ENCODE measurements at regions not wholly inside any gene's neighbourhood (a gene's known extent, or its start where the extent isn't known, plus 50 kb on each side); places are given as distances from the start of the nearest gene placed in this dataset.

DNA sequence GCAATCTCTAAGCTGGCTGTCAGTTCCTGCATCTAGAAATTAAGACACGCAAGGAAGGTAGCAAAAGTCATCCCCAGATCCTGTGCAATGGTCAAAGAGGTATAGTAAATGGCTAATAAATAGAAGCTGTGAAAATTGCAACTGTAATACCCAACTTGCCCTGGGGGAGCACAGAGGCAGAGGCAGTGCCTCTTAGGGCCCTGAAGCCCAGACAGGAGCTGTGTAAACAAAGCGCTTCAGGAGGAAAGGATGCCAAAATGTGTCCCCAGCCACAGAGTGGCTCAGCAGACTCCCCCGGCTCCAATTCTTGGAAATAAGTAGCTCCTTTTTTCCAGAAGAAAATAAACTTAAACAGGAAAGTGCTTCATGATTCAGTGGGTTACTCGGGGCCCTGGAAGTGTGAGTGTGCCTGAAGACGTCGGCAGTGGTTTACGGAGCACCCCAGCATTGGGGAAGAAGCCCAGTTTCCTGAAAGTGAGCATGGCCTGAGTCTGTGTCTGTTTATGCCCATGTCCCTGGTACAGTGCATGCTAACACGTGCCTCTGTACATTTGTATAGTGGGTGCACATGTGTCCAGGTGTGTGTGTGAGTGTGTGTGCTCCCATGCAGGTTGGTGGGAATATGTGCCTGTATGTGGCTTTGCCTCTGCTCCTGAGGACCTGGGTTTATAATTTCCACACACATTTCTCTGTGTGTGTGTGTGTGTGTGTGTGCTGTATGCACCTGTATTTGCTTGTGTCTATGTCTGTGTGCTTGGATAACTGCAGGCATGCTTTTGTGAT, 246.7 kb downstream of the MAFB start:
- H3K4me3 ChIP-seq (ENCODE audit: control insufficient read depth, low read depth, low read length), result no peak overlapping the region
- no peak for DNase-seq (ENCODE audit: low read depth)
- TF ChIP-seq, protein P1, sequence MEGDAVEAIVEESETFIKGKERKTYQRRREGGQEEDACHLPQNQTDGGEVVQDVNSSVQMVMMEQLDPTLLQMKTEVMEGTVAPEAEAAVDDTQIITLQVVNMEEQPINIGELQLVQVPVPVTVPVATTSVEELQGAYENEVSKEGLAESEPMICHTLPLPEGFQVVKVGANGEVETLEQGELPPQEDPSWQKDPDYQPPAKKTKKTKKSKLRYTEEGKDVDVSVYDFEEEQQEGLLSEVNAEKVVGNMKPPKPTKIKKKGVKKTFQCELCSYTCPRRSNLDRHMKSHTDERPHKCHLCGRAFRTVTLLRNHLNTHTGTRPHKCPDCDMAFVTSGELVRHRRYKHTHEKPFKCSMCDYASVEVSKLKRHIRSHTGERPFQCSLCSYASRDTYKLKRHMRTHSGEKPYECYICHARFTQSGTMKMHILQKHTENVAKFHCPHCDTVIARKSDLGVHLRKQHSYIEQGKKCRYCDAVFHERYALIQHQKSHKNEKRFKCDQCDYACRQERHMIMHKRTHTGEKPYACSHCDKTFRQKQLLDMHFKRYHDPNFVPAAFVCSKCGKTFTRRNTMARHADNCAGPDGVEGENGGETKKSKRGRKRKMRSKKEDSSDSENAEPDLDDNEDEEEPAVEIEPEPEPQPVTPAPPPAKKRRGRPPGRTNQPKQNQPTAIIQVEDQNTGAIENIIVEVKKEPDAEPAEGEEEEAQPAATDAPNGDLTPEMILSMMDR (IDR thresholded peaks at IDR 0.05; ENCODE audit: control insufficient read depth, insufficient read depth, low read depth, low read length, missing control alignments), result no peak

DNA sequence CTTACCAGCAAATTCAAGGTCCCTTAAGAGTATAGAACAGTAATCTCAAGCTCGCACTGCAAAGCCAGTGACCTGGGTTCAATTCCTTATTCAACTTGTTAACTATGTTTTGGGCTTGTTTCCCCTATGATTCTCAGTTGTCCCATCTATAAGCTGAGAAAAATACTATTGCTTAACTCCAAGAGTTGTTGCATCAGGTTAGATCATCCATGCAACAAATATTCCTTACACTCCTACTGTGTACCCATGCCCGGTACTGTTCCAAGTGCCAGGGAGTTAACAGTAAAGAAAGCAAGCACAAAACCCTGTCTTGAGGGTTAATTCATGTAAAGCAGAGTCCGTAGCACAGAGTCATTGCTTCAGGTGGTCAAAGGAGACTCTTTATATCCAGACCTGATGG, 247.3 kb downstream of the MAFB start:
- DNase-seq (ENCODE audit: low read depth), result no peak
- no peak overlapping the region for H3K4me3 ChIP-seq (ENCODE audit: control insufficient read depth, low read depth, low read length)
- TF ChIP-seq, protein P1 (IDR thresholded peaks at IDR 0.05; ENCODE audit: control insufficient read depth, insufficient read depth, low read depth, low read length, missing control alignments), result no peak

DNA sequence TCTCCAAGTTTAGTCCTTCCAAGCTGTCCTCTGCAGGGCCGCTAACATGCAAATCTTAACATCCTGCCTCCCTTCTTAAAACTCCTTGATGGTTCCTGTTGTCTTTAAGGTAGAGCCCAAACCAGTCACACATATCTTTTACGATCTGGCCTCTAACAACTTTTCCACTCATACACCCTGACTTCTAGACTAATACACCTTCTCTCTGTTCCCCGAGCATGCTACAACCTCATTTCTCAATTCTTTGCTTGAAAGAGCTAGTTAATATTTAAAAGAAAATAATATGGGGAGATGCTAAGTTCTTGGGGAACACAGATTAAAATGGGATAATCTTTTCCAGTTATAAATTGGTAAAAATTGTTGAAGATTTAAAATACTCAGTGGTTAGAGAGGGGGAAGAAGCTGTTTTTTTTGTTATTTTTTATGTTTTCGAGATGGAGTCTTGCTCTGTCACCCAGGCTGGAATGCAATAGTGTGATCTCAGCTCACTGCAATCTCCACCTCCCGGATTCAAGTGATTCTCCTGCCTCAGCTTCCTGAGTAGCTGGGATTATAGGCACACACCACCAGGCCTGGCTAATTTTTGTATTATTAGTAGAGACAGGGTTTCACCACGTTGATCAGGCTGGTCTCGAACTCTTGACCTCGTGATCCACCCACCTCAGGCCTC, 250.7 kb downstream of the MAFB start:
- H3K4me3 ChIP-seq (ENCODE audit: control insufficient read depth, low read depth, low read length), result no peak overlapping the region
- TF ChIP-seq, protein P1 (IDR thresholded peaks at IDR 0.05; ENCODE audit: control insufficient read depth, insufficient read depth, low read depth, low read length, missing control alignments), result no peak
- no peak for DNase-seq (ENCODE audit: low read depth)

DNA sequence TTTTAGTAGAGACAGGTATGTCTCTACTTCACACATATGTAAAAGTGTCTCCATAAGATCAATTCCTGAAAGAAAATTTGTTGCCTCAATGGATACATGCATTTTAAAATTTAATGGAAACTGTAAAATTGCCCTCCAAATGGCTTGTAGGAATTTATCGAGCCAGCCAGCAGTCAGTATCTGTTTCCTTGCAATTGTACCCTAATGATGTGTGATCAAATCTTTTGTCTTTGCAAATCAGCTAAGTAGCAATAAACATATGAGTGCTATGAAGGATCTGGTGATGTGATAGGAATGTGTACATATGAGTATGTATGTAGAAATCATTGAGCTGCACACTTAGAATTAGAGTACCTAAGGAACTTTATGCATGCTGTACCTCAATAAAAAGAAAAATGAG, 253.0 kb downstream of the MAFB start:
- TF ChIP-seq, protein P1 (IDR thresholded peaks at IDR 0.05; ENCODE audit: control insufficient read depth, insufficient read depth, low read depth, low read length, missing control alignments), result no peak
- no peak overlapping the region for H3K4me3 ChIP-seq (ENCODE audit: control insufficient read depth, low read depth, low read length)
- no peak for DNase-seq (ENCODE audit: low read depth)

DNA sequence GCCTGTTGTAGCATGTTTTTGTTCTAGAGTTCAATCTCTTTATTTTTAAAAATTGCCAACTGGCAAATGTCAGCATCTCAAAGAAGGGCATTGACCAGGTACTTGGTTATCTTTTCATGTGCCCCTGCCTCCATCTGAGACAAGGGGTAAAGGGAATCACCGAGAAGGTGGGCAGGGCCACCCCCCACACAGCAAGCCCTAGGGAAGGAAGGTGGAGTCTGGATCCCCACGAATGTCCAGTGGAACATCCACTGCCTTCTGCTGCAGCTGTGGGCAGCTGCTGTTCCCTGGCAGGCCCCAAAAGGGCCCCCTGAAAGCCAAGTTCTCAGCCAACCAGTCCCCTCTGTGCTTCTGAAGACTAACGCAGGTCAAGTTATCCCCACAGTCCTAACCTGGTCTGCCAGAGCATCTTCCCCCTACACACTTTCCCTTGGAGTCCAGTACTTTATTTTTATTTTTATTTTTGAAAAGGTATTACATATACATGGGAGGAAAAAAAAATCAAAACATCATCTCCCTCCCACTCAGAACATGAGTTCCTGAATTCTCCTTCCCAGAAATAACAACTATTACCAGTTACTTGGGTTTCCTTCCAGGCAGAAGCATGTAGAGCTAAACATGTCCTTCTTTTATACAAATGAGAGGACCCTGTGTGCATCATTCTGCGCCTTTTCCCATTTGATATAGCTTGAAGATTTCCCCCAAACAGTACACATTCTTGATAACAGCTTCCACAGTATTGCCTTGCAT, 253.7 kb downstream of the MAFB start:
- no peak overlapping the region for H3K4me3 ChIP-seq (ENCODE audit: control insufficient read depth, low read depth, low read length)
- TF ChIP-seq, protein P1 (IDR thresholded peaks at IDR 0.05; ENCODE audit: control insufficient read depth, insufficient read depth, low read depth, low read length, missing control alignments), result no peak
- no peak for DNase-seq (ENCODE audit: low read depth)

DNA sequence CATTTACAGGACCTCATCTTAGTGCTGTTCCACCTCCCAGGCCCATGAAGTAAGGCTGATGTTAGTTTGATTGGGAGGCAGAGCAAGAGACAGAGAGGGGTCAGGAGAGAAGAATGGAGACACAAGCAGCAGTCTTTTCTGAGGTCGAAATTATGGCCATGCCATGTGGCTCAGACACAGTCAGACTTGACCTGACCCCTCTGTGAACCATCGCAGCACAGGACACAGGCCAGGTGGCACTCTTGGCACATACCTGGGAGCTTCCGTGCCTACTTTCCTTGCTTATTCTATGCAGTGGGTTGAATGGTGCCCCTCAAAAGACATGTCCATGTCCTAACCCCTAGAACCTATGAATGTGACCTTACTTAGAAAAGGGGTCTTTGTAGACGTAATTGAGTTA, 254.9 kb downstream of the MAFB start:
- no peak overlapping the region for H3K4me3 ChIP-seq (ENCODE audit: control insufficient read depth, low read depth, low read length)
- TF ChIP-seq, protein P1 (IDR thresholded peaks at IDR 0.05; ENCODE audit: control insufficient read depth, insufficient read depth, low read depth, low read length, missing control alignments), result no peak
- no peak for DNase-seq (ENCODE audit: low read depth)
